GM21526 (cell line): ENCODE measurements at regions not wholly inside any gene's neighbourhood (a gene's known extent, or its start where the extent isn't known, plus 50 kb on each side); places are given as distances from the start of the nearest gene placed in this dataset.

Source experiments
- ATAC-seq: cut with Tn5 transposase; IDR thresholded peaks from one replicate; pipeline ENCODE4 v1.9.1; 2021; ENCODE audit warnings: moderate library complexity; ENCODE audit not compliant: unreplicated experiment, low FRiP score

DNA sequence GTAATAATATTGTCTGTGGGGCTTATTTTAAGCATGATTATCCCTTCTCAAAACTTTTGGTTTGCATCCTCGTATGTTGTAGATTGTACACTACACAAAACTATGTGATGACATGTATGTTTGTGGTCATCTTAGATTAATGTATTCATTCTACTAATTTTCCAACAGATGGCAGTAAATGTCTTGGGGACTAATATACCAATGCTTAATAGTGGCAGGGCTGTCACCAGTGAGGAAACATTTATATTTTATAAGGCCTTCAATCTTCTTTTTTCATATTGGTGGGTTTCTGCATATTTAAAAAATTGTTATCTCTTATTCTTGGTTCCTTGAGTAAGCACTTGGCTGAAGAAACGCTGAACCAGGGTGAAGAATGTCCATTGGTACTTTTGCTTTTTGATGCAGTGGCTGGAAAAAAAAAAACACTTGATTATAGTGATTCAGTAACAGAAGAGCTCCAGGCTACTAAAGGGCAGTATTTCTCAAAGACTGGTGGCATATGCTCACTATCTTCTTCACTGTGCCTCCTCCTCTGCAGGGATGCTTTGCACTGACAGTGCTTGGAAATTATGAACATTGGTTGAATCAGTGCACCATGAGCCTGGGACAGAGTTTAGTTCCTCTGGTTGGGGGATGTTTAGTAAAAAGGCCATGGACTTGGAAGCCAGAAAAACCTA is 530.3 kb downstream of the RASEF start:
- ATAC-seq: no peak

DNA sequence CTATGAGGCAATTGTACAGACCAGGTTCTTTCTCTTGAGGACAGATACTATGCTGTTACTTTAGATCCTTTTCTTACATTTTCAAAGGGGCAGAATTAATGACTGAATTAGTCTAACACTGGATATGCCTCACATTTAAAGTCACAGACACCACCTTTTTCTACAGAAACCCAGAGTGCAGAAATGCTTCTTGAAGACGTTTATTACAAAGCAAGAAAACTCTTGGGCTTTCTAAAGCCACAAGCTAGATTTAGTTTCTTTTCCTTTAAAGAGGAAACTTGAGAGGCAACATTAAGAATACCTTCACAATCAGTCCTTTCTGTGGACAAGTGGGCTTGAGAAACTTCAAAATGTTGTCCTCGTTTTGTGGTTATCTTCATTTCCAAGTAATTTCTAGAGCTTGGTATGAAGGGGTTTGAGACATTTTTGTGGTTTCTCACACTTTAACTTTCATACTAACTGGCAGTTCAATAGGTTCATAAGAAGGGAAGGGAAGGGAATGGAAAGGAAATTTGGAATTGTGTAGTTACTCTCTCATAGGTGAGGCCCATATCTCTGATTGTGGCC is 527.4 kb downstream of the RASEF start:
- no peak for ATAC-seq

DNA sequence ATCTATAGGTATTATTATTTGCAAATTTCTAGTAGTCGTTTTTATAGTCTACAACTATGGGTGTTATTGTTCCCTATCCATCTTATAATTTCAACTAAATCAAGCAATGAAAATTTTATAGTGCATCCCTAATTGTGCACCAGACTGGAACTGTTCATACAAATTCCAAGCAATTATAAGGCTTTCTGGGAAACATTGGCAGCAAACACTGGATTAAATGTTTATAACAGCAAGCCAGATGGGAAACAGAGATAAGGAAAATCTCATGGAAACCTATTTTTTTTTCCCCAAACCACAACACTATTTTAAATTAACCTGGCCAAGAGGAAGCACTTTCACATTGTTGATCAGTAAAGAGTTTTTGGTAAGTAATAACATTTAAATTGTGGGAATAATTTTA is 524.3 kb downstream of the RASEF start:
- no peak for ATAC-seq

DNA sequence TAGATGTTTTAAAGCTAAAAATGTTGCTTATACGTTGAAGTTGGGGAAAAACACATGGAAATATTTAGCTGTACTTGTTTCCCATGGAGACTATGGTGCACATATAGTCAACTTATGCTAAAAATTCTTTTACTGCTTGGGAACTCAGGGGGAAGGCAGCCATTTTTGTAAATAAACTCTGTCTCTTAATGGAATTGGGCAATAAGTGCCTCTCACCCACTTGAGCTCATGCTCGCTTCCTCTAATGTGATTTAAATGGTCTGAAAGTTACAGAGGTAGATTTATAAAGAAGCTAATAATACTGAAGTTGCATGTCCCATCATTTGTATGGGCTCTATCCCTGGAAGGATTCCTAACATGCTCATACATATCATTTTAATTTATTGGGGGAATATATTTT is 523.8 kb downstream of the RASEF start:
- ATAC-seq: no peak

DNA sequence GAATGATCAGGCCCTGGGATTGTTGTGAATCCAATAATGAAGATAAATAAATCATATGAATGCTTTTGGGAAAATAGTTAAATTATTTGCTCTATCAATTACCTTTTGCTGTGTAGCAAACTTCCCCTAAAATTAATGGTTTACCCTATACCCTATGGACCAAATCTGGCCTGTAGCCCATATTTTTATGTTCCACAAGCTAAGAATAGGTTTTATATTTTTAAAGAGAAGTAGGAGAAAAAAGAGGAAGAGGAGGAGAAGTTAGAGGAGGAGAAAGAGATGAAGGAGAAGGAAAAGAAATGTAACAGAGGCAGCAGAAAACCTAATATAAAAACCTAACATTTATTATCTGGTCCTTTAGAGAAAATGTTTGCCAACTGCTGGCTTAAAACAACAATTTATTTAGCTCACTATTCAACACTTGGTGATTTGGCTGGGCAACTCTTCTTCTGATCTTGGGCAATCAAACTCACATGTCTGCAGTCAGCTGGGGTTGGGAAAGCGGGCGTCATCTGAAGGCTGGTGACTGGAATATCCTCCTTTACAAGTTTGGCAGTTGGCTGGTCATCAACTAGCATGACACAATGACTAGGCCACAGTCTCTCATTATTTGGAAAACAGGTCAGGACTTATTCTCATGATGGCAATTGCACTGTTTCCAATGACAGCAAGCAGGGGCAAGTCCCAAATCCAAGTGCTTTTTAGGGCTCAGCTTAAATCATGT is 522.9 kb downstream of the RASEF start:
- no peak for ATAC-seq

DNA sequence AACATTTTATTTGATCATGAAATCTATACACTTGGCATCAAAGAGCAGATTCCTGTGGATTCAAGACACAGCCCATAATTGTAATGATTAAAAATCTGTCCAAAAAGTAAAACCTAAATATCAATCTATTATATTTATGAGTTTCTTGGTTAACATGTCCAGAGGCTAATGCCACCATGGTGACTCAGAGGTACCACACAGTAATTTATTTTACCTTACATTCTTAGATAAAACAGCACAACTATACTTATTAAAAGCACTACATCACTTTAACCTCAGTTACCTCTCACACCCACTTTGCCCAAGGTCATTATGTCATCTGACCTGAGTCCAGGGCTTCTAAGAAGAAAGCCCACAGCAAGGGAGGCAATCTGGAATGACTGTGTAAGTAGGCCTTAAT is 519.2 kb downstream of the RASEF start:
- ATAC-seq: no peak

DNA sequence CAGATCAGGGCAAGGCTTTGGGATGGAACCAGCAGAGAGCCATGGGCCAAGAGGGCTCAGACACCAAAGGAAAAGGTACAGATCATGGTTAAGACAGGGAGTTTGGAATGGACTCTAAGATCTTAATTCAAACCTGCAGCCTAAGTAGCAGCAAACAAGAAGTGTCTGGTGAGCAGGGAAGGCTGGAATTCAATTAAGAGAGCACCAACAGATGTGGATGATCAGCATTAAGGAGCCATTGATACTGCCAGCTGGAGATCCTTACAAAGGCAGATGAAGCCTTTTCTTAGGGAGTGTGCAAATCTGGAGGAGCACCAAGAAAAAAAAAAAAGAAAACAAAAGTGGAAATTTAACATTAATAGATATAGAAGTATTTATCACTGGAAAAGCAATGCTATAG is 516.8 kb downstream of the RASEF start:
- no peak for ATAC-seq

DNA sequence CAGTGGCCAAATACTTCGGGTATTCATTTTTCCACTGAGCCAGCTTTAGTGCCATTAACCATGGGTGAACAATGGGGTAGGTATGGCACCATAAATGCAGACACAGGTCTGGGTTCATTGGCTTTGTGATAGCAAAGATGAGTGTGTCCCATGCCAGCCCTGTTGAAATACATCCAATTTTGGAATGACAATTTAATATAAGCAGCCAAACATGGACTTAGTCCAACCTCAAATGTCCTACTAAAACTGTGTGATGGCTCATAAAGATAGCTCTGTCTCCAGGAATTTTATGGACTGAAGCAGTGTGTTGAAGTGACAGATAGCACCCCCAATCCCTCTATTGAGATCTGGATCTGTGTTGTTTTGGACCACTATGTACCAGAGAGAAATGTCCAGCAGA is 514.9 kb downstream of the RASEF start:
- no peak for ATAC-seq

DNA sequence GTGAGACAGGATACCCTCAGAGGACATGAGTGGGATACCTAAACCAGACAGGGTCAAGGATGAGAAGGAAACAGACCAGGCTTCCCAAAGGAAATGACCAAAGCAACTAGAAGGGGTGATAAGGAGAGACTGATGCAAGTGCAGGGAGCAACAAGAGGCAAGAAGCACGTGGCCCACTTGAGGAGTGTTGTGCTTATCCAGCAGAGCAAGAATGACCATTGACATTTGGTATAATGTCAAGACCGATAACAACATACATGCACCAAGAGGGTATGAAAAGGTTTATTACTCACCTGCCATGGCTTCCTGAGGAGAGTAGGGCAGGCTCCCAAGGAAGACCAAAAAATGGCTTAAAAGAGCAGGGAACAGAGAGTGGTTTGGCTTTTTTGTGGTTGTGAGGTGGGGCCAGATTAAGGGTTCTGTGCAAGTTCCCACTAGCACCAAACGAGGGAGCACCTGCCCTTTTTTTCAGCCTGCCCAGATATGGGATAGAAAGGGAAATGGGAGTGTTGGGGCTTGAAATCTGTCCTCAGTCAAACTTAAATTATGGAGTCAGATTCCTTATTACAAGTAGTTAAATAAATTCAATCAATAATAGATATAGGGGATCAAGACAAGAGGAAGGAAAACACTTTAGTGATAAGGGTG is 513.6 kb downstream of the RASEF start:
- ATAC-seq: no peak

DNA sequence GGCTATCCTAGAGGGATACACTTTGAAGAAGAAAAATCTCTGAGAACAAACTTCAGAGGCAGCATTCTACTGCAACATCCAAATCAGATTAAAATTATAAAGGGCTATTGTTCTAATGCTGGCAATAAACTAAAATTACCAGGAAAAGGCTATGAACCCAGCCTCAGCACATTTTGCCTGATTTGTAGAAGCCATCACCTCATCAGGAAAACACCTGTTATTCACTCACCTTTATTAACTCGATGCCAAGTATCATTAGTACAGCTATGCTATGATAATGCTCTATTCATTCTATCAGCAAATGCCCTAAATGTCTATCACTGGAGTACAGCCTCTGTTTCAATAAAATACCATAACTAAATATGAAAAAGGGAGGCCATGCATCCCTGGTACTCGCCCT is 510.2 kb downstream of the RASEF start:
- ATAC-seq: no peak

DNA sequence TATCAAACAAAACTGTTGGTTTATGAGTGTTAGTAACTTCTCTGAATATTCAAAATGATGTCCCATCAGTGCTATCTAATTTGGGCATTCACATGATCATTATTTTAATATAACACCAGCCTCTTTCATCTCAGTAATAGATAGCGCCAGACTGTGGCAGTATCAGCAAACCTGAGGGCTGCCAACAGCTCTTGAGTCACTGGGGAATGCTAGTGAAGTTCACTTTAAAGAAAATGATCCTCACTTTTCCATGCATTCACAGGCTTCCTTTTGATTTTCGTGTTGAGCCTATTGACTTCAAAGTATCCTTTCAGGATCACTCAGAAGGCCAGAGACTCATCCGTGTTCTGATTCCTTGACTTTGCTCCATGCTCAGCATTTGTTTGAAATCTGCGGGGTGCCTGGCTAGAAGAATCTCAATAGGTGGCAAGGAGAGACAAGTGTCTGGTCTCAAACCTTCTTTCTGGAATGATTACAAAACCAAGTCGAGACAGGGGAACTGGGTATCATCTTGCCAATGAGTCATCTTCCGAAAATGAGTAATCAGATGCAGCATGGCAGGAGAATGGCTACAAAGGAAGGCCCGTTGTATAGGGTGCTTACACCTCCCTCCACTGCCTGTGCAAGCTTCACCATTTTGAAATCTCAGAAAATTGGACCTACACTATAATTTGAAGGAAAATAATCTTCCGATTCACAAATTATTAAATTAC is 509.1 kb downstream of the RASEF start:
- ATAC-seq: no peak

DNA sequence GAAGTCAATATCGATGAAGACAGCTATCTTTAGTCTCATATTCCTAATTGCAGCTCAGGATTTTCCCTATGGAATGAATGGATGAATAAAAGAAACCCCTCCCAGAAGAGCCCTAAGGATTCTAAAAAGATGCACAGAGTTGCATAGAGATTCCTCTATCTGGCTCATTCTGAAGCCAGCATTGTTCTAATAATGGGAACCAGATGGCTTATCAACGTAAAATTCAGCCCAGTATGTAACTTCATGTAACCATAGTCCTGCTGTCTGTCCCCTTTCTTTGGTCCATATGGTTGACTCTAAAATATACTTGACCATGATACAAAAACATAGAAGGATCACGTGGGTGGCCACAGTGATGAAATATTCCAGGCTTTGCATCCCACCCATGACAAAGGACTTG is 508.6 kb downstream of the RASEF start:
- no peak for ATAC-seq

DNA sequence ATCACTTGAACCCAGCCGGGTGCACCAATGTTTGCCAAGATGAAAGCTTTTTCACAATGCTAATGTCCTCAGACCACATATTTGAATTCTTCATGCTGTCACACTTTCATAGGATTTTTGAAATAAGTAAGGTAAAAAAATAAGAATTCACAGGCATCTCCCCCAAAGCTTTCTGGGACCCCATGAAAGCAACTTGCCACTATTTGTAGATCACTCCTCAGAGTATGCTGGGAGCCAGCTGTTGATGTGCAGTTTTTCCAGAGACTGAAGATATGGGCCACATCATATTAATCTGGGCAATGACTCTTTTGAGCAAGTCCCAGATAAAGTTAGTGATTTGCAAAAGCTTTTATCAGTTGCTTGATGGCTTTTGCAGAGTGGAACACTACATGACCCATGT is 507.9 kb downstream of the RASEF start:
- no peak for ATAC-seq

DNA sequence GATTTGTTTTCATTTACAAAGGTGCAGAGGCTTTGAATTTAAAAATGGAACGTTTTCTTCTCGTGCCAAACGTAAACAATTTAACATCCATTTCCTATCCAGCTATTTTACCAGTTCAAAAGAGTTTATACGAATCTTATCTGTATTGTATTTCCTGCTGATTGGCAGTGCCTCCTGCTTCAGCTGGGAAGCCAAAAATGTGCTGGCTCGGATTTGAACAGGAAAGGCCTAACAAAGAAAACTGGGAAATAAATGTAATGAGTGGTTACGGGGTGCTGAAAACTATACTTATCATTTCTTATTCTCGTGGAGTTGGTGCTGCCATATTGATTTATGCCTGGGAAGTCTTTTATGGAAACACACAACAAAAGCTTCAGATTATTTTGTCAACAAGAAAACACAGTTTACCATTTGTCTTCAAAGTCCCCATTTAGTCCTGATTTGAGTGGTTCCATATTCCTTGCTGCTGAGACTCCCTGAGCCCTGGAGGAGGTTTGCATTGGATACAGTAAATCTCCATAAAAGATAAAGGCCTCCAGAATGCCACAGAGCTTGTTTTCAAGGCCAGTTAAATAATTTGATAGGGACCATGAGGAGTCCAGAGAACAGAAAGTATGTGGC is 507.4 kb downstream of the RASEF start:
- no peak for ATAC-seq

DNA sequence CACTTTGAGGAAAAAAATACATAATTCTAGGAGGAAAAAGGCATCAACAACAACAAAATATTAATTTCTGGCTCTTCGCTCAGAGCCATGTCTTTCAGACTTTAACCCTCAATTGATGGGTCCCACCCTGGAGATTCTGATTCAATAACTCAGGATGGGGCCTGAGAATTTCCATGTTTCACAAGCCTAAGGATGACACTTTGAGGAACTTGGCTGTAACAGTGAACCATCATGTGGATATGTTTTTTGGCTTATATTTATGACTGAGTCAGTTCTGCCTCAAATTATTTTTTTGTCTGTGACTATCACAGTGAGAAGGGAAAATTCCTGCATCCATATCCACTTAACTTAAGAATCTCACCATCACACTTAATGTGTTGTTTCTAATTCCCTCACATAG is 504.6 kb downstream of the RASEF start:
- ATAC-seq: no peak

DNA sequence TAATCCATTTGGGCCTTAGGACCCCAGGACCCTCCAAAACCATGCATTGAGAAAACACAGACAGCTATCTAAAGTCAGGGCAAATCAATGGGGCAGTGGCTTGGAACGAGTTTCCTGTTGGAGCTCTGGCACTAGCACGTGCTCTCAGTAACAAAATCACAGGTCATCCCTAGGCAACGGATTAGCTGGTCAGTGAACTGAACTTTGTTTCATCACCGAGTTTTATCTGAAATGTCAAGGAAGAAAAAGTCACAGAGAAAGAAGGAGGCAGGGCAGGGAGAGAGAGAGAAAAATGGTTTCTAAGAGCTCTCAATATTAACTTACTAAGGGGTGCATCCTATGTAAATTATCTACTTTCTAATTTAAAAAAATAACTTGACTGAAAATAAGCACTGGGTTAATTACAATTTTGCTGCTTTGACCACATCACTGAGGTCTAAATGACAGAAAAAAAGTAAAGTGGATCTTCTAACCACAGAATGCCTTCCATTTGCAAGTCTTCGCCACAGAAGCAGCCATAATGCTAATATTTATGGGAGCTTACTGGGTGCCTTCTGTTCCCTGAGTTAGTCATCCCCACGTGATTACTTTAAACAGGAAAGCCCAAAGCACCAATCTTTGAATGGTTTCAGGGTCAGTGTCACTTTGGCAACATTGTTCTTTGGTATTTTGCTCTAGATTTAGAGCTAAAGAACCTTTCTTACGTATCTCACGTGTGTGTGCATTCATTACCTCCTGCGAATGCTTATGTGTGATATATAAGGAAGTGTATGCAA is 503.9 kb downstream of the RASEF start:
- no peak for ATAC-seq

DNA sequence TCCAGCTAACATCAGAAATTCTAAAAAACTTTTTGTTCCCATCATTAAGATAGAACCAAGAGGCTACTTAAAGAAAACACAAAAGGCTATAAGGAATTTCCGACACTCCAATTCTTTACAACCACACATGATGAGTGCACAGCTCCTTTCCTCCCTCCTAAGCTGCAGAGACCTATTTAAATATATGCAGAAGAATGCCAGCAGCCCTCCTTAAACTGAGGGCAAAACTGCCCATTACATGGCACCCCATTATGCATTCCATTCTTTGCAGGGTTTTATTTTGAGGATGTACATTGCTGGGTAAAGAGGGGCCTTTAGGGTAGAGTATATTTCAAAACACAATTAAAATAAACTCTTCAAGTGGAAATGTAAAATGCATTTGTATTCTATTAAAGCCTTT is 502.9 kb downstream of the RASEF start:
- no peak for ATAC-seq

DNA sequence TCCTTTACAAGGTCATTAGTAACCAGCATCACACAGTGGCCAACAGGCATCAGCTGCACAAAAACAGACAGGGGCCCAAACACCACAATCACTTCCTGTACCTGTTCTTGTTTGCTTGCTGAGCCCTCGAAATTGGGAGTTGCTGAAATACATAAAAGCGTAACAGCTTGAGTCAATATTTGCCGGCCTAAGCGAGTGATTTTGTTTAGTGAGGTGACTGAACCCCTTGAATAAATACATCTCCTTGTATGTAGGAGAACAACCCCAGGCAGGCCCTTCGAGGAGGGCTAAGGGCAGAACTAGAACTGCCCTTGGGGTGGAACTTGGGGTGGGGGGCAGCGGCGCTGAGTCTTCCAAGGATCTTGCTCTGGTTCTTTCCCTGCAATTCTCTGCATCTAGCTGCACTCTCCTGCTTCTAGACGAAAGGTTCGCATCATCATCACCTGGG is 502.5 kb downstream of the RASEF start:
- ATAC-seq: no peak

DNA sequence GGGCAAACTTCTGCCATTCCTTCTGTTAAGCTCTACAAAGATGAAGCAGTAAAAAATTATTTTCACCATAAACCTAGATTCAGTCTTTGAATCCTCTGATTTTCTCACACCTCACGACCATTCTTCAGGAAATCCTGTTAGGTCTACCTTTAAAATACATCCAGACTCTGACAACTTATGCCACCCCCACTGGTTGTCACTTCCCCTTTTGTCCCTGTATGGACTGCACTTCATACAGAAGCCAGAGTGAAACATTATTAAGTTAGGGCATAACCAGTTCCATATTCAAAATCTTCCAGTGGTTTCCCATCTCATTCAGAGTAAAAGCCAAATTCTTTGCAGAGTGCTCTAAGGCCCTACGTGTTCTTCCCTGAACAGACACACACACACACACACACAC is 499.8 kb downstream of the RASEF start:
- ATAC-seq: no peak

DNA sequence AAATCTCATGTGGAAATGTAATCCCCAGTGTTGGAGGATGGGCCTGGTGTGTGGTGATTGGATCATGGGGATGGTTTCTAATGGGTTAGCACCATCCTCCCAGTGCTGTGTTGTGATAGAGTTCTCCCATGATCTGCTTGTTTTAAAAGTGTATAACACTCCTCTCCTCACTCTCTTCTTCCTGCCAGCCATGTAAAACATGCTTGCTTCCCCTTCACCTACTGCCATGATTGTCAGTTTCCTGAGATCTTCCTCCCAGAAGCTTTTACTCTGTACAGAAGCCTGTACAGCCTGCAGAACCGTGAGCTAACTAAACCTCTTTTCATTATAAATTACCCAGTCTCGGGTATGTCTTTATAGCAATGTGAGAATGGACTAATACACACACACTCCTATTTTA is 499.1 kb downstream of the RASEF start:
- no peak for ATAC-seq
